Nephron (organoid): ENCODE measurements at regions not wholly inside any gene's neighbourhood (a gene's known extent, or its start where the extent isn't known, plus 50 kb on each side); places are given as distances from the start of the nearest gene placed in this dataset.

Experiments used
- H3K27ac Mint-ChIP-seq, 3 experiments: 2 replicates each; pipeline ENCODE4 v1.8.0; 2020; ENCODE audit warnings: mixed read lengths in 3 of 3, mild to moderate bottlenecking in 2 of 3, moderate library complexity in 1 of 3
- H3K27me3 Mint-ChIP-seq: 2 replicates; pipeline ENCODE4 v1.8.0; 2021; ENCODE audit warnings: low read depth, mild to moderate bottlenecking, moderate library complexity, mixed read lengths
- H3K36me3 Mint-ChIP-seq: 2 replicates; pipeline ENCODE4 v1.8.0; 2020; ENCODE audit warnings: low read depth, mixed read lengths
- H3K4me1 Mint-ChIP-seq: 2 replicates; pipeline ENCODE4 v1.8.0; 2020; ENCODE audit warnings: mixed read lengths
- H3K4me3 Mint-ChIP-seq, 3 experiments: 2 replicates each; pipeline ENCODE4 v1.8.0; 2020; ENCODE audit warnings: mild to moderate bottlenecking in 3 of 3, mixed read lengths in 3 of 3, moderate library complexity in 2 of 3
- H3K9me3 Mint-ChIP-seq: 2 replicates; pipeline ENCODE4 v1.8.0; 2020; ENCODE audit warnings: mixed read lengths
- TF ChIP-seq, protein P1 (sequence below), 3 experiments: fragments of 200-600 bp; sonication (generic); IDR thresholded peaks; one replicate each; pipeline ENCODE4 v1.5.0; 2021; ENCODE audit warnings: antibody characterized with exemption in 3 of 3; ENCODE audit not compliant: unreplicated experiment in 3 of 3

DNA sequence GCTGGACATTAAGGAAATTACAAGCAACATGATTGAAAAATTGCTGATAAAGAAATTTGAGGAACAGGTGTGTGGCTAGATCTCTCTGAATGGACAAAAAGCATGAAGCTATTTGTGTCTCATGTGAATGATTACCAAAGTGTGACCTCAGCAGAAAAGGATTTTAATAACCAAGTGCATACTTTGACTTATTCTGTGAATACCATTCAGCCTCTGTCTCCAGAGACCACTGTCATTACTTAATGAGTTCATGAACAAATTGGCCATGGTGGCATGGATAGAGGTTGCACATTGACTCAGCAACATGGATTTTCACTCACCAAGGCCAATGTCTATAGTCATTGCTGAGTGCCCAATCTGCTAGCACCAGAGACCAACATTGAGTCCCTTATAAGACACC is 874.6 kb upstream of the POT1 start:
- H3K27ac Mint-ChIP-seq = no peak overlapping the region
- H3K27me3 Mint-ChIP-seq = no peaks in the 10 kb centered on the region
- no peaks in the 10 kb centered on the region for H3K36me3 Mint-ChIP-seq
- no peaks in the 10 kb centered on the region for H3K4me1 Mint-ChIP-seq
- no peak overlapping the region for H3K4me3 Mint-ChIP-seq
- TF ChIP-seq, protein P1, sequence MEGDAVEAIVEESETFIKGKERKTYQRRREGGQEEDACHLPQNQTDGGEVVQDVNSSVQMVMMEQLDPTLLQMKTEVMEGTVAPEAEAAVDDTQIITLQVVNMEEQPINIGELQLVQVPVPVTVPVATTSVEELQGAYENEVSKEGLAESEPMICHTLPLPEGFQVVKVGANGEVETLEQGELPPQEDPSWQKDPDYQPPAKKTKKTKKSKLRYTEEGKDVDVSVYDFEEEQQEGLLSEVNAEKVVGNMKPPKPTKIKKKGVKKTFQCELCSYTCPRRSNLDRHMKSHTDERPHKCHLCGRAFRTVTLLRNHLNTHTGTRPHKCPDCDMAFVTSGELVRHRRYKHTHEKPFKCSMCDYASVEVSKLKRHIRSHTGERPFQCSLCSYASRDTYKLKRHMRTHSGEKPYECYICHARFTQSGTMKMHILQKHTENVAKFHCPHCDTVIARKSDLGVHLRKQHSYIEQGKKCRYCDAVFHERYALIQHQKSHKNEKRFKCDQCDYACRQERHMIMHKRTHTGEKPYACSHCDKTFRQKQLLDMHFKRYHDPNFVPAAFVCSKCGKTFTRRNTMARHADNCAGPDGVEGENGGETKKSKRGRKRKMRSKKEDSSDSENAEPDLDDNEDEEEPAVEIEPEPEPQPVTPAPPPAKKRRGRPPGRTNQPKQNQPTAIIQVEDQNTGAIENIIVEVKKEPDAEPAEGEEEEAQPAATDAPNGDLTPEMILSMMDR (IDR thresholded peaks at IDR 0.05; ENCODE audit: unreplicated experiment in 3 of 3) = no peak
- H3K9me3 Mint-ChIP-seq = no peaks in the 10 kb centered on the region

DNA sequence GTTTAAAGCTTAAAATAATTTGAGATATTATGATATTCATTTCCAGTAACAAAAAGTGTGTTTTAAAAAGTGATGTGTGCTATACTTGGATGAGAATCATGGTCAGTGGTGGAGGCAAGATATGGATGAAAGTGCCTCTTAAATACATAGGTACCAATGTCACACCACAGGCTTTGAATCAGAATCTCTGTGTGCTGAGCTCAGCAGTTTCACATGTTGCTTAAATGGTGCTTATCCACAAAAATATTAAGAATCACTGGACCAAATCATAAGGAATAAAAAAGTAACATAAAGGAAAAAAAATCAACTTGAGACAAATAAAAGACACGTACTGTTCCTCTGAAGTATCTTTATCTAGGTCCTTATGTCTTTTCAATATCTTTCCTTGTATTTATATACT is 850.5 kb upstream of the POT1 start:
- H3K36me3 Mint-ChIP-seq = no peaks in the 10 kb centered on the region
- TF ChIP-seq, protein P1 (IDR thresholded peaks at IDR 0.05; ENCODE audit: unreplicated experiment in 3 of 3) = no peak
- no peak overlapping the region for H3K4me3 Mint-ChIP-seq
- H3K9me3 Mint-ChIP-seq = peaks cover 2% of the 10 kb centered on the region
- no peak overlapping the region for H3K27ac Mint-ChIP-seq
- H3K27me3 Mint-ChIP-seq = no peaks in the 10 kb centered on the region
- H3K4me1 Mint-ChIP-seq = peaks cover under 1% of the 10 kb centered on the region

DNA sequence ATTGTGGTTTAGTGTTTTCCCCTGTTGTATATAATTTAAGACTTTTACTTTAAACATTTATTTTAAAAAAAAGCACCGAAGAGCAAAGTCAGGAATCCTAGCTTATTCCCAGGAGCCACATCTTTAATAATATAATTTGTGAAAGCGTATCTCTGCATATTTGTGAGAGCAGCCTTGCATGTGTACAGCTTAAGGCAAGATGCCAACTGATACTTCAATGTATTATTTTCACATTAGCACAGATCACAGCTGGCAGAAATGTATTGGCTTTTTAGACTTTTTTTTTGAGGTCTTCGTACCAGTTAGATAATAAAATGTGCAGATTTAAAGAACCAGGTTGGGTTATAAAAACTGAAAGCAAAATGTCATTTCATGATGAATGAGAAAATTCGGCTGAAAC is 845.7 kb upstream of the POT1 start:
- no peaks in the 10 kb centered on the region for H3K27me3 Mint-ChIP-seq
- H3K9me3 Mint-ChIP-seq = peaks cover 2% of the 10 kb centered on the region
- H3K4me1 Mint-ChIP-seq = peaks cover 5% of the 10 kb centered on the region
- H3K36me3 Mint-ChIP-seq = no peaks in the 10 kb centered on the region
- H3K4me3 Mint-ChIP-seq = no peak overlapping the region
- TF ChIP-seq, protein P1 (IDR thresholded peaks at IDR 0.05; ENCODE audit: unreplicated experiment in 3 of 3) = no peak
- no peak overlapping the region for H3K27ac Mint-ChIP-seq

DNA sequence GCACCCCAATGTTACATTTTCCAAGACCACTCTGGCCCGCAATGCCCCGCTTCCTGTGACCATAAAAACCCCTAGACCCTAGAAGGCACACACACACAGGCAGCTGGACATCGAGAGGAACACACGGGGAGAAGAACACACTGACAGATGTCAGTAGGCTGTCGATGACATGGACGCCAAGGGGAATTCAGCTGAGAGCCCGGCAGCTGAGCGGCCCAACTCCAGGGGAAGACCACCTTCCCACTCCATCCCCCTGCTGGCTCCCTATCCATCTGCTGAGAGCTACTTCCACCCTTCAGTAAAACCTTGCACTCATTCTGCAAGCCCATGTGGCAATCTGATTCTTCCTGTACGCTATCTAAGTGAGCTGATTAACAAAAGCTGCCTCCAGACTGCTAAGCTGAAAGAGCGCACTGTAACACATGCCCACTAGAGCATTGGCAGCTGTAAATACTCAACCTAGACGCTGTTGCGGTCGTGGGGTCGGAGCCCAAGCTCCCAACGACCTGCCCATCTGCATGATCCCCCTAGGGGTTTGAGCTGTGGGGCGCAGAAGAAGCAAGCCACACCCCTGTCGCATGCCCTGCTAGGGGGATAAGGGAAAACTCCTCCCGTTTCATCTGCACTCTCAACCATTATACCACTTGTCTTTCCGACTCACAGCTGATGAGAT is 843.6 kb upstream of the POT1 start:
- Mint-ChIP-seq H3K9me3 (no peaks in the 10 kb centered on the region), H3K27me3 (no peaks in the 10 kb centered on the region), H3K4me3 (no peak overlapping the region), H3K27ac (no peak overlapping the region), H3K4me1 (peaks cover 5% of the 10 kb centered on the region), H3K36me3 (no peaks in the 10 kb centered on the region)
- TF ChIP-seq, protein P1 (IDR thresholded peaks at IDR 0.05; ENCODE audit: unreplicated experiment in 3 of 3) = no peak

DNA sequence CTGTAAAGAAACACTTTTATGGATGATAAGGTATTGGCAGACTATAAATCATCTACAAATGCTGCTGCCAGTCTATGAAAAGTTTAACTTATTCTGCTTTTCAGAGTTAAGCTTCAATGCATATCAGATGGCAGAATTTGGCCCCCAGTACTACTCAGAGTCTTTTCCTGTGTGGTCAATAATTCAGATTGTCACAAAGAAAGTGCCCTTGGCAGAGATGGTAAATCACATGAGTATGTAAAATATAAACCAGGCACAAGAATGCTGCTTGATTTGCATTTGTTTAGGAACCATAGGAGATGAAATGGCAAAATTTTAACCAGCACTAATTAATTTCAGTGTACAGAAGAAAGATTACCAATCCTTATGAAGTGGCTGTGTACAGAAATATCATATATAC is 818.3 kb upstream of the POT1 start:
- H3K4me1 Mint-ChIP-seq = no peaks in the 10 kb centered on the region
- no peak overlapping the region for H3K27ac Mint-ChIP-seq
- no peak overlapping the region for H3K4me3 Mint-ChIP-seq
- TF ChIP-seq, protein P1 (IDR thresholded peaks at IDR 0.05; ENCODE audit: unreplicated experiment in 3 of 3) = no peak
- H3K36me3 Mint-ChIP-seq = no peaks in the 10 kb centered on the region
- H3K9me3 Mint-ChIP-seq = peaks cover 8% of the 10 kb centered on the region
- no peaks in the 10 kb centered on the region for H3K27me3 Mint-ChIP-seq

DNA sequence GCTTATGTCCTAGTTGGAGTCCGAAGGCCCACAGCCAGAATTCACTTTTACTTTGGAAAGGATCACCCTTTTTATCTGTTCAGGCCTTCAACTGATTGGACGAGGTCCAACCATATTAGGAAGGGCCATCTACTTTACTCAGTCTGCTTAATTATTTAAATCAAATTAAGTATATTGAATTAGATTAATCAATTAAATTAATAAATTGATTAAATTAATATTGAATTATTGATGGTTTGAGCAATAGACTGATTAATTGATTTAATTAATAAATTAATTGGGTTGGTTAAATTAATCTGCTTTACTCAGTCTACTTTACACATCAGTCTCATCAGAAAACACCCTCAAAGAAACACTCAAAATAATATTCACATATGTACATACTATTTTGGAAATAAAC is 816.9 kb upstream of the POT1 start:
- Mint-ChIP-seq H3K9me3 (peaks cover 8% of the 10 kb centered on the region), H3K27me3 (no peaks in the 10 kb centered on the region), H3K4me3 (no peak overlapping the region), H3K36me3 (no peaks in the 10 kb centered on the region), H3K4me1 (no peaks in the 10 kb centered on the region), H3K27ac (no peak overlapping the region)
- TF ChIP-seq, protein P1 (IDR thresholded peaks at IDR 0.05; ENCODE audit: unreplicated experiment in 3 of 3) = no peak
